ENCODE measurements at regions not wholly inside any gene's neighbourhood (a gene's known extent, or its start where the extent isn't known, plus 50 kb on each side); places are given as distances from the start of the nearest gene placed in this dataset.
"Not testable (repeated sequence)": the region's sequence is repeated elsewhere in the genome, so short reads cannot be mapped to it uniquely, and the experiment has no call there.

GRCh38 chr10:78441694-78442093 is 408.0 kb downstream of the RPS24 start:
- no peak for DNase-seq

GRCh38 chr10:78442836-78443550 is 409.3 kb downstream of the RPS24 start:
- DNase-seq = no peak

- DNase-seq = no peak
Observed at GRCh38 chr10:78443900-78444571, 410.4 kb downstream of the RPS24 start.

- not testable (repeated sequence) for DNase-seq
Observed at GRCh38 chr10:78444741-78445140, 411.1 kb downstream of the RPS24 start.

GRCh38 chr10:78445308-78445707 is 411.6 kb downstream of the RPS24 start:
- no peak for DNase-seq

- DNase-seq = no peak
Observed at GRCh38 chr10:78448470-78448869, 414.8 kb downstream of the RPS24 start.

- DNase-seq = no peak
Observed at GRCh38 chr10:78448994-78449418, 415.3 kb downstream of the RPS24 start.

- no peak for DNase-seq
Observed at GRCh38 chr10:78449554-78449953, 415.9 kb downstream of the RPS24 start.

GRCh38 chr10:78450239-78450638 is 416.6 kb downstream of the RPS24 start:
- DNase-seq = no peak

- no peak for DNase-seq
Observed at GRCh38 chr10:78450807-78451485, 417.3 kb downstream of the RPS24 start.

GRCh38 chr10:78451592-78451991 is 417.9 kb downstream of the RPS24 start:
- DNase-seq = no peak

GRCh38 chr10:78454123-78454645 is 420.5 kb downstream of the RPS24 start:
- DNase-seq = no peak

- no peak for DNase-seq
Observed at GRCh38 chr10:78455236-78455635, 421.6 kb downstream of the RPS24 start.

- no peak for DNase-seq
Observed at GRCh38 chr10:78455811-78456210, 422.1 kb downstream of the RPS24 start.

GRCh38 chr10:78456649-78457400 is 423.2 kb downstream of the RPS24 start:
- no peak for DNase-seq

GRCh38 chr10:78457804-78458482 is 424.3 kb downstream of the RPS24 start:
- DNase-seq = no peak

- DNase-seq = no peak
Observed at GRCh38 chr10:78458983-78459638, 425.4 kb downstream of the RPS24 start.

- no peak for DNase-seq
Observed at GRCh38 chr10:78459639-78460037, 426.0 kb downstream of the RPS24 start.

GRCh38 chr10:78460204-78460603 is 426.5 kb downstream of the RPS24 start:
- DNase-seq = no peak

- no peak for DNase-seq
Observed at GRCh38 chr10:78461333-78461732, 427.7 kb downstream of the RPS24 start.

- no peak for DNase-seq
Observed at GRCh38 chr10:78462176-78462575, 428.5 kb downstream of the RPS24 start.

- no peak for DNase-seq
Observed at GRCh38 chr10:78462726-78463228, 429.1 kb downstream of the RPS24 start.

All from activated T-cell treated with anti-CD3 and anti-CD28 coated beads for 4 hours (primary cell).